GM18498 (cell line): ENCODE measurements at regions not wholly inside any gene's neighbourhood (a gene's known extent, or its start where the extent isn't known, plus 50 kb on each side); places are given as distances from the start of the nearest gene placed in this dataset.
A peak's percentile ranks its signal among the peaks of the same experiment; 100 is the strongest.
"Not testable (repeated sequence)": the region's sequence is repeated elsewhere in the genome, so short reads cannot be mapped to it uniquely, and the experiment has no call there.

Experiments used
- ATAC-seq: cut with Tn5 transposase; IDR thresholded peaks from one replicate; pipeline ENCODE4 v1.9.1; 2021; ENCODE audit warnings: mild to moderate bottlenecking, moderate library complexity; ENCODE audit not compliant: unreplicated experiment

DNA sequence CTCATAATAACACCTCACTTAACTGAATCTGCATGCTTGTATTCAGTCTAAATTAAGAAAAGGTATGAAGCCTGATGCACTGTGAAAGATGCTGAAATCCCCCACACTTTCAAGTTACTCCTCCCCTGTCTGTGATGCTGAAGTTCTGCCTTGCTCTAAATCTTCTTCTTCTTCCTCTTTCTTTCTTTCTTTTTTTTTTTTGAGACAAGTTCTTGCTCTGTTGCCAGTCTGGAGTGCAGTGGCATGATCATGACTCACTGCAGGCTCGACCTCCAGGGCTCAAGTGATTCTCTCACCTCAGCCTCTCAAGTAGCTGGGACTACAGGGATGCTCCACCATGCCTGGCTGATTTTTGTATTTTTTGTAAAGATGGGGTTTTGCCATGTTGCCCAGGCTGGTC, 231.0 kb upstream of the B3GALT2 start:
- no peak for ATAC-seq

DNA sequence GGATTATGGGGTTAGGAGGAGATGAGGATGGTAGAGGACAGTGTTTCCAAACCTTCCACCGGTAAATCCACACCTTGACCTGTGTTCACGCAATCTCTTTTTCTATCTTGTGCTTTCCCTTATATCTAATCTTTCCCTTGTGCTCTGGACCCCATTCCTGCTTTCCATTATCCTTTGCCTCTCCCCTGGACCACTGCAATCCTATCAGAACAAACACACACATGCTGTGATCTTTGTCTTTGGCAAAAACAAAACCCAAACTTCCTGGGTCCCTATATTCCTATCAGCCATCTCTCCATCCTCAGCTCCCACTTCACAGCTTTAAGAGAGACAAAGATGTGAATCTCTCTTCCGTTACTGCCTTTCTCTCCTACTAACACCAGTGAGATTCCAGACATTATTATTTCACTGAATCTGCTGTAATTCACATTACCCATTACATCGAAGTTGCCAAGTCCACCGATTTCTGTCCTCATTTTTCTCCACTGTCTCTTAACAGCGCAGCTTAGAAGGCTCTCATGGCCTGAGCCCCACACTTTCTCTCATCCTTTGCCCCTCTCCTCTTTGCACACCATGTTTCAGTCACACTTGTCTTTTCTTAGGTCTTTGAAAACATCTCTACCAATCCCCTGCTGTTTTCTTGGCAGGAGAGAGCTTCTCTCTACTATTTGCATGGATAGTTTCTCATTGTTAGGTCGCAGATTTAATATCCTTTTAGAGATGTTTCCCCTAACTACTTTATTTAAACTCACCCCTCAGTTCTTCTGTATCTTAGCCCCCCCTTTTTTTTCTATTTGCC, 230.0 kb upstream of the B3GALT2 start:
- no peak for ATAC-seq

DNA sequence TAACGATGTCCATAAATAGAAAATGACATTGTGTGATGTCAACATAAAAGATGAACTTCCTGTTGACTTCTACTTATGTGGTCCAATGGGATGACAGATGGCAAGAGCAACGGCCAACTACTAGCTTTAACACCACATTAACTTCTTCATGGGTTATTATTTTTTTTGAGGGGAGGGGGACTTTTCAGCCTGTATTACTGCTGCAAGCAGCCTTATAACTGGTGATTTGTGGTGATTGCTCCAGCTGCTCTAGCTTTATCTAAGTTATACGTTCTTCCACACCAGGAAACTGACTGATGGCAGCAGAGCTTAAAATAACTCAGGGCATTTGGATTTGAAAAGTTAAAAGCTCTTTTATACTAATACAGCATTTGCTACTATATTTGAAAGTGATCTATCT, 228.8 kb upstream of the B3GALT2 start:
- ATAC-seq, result no peak

DNA sequence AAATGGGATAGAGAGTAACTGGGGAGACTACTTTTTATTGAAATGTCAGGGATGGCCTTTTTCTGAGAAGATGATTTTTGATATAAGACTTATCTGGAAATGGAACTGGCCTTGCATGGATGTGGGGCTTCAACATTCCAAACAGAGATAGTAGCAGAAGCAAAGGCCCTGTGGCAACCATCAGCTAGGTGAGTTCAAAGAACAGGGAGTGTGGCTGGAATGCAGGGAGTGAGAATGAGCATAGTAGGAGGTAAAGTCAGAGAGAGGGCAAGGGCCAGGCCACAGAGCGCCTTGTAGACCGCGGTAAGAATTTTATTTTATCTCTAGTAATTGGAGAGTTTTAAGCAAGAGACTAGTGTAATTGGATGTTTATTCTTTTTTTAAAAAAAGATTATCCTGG, 227.0 kb upstream of the B3GALT2 start:
- ATAC-seq, result no peak

DNA sequence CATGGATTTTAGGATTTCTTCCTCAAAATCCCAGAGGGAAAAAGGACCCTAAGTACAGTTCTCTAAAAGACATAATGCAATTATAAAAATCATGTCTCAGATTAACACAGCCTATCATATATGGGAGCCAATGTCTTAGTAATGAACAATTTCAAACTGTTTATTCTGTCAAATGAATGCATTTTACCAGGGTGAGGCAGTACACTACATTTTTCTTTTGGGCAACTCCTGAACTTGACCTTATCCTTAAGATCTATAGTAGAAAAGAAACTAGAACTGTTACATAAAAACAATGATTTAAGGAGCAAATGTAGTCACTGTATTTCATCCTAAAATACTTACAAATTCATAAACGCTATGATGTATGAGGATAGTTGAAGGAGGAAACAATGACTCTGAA, 226.3 kb upstream of the B3GALT2 start:
- no peak for ATAC-seq

DNA sequence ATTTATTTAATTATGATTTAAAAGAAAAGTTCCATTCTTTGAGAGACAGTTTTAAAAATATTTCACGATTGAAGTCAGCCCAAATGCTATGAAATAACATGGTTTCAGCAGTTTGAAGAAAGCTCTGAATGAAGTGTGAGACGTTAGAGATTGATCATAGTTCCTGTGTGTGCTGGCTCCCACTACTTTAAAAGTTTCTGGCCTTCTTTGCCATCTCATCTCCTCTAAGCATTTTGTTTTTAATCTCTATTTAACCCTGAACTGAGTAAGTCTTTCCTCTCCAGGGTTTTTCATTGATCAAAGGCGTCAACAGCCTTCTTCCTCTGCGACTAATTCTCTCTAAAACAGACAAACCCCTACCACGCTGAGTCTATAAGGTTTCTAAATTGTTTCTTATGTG, 225.3 kb upstream of the B3GALT2 start:
- ATAC-seq, result no peak

DNA sequence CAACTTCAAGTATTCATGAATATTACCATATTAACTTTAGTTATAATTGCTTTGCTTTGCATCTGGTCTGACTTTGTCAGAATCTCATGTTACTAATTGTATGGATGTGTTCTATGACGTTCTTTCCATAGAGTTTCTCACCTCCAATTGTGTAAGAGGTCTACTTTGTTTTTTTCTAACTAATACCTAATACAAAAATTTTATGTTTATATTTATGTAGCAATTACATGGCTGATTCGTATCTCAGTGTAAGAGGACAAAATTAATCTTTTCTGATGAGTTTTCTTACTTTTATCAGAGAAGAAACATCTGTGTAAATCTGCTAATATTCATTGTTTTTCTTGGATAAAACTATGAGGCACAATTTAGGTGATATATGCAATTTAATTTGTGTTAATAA, 224.8 kb upstream of the B3GALT2 start:
- ATAC-seq, result no peak

DNA sequence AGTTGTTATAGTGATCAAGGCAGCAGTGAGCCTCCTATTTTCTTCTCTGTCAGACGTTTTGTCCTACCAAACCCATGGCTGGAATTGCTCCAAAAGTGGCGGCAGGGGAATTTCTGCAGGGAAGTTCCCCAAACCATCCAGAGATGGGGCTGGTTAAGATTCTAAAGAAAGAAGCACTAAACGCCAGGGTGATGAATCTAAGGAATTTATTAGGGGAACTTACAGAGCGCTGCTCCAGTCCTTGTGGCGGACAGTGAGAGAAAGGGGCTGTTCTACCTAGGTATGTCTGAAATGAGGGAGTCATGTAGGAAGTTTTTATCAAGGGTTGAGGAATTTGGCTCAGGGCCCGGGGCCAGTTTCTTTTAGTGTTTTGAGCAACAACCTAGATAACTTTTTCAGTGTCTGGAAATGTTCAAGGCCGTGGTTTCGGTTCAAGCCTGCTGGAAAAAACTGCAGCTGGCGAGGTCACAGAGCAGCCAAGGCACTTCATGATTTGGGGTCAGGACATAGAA, 222.4 kb upstream of the B3GALT2 start:
- ATAC-seq, result no peak

DNA sequence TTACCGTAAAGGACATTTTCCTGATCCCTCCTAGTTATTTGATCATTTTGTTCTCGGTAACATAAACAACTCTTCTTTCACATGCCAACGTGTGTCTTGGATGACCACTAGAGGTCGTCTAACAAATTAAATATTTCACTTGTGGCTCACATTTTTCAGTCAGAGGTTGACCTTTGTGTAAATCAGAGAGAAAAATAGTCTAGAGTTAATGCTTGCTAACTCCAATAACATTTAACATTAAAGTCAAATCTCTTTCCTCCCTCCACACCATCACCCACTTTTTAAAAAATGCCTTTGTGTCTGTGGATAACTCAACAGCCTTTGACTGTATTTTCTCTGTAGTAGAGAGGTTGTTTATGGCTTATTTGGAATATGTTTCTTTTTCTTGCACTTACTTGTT, 220.5 kb upstream of the B3GALT2 start:
- ATAC-seq, result peak; percentile 75

DNA sequence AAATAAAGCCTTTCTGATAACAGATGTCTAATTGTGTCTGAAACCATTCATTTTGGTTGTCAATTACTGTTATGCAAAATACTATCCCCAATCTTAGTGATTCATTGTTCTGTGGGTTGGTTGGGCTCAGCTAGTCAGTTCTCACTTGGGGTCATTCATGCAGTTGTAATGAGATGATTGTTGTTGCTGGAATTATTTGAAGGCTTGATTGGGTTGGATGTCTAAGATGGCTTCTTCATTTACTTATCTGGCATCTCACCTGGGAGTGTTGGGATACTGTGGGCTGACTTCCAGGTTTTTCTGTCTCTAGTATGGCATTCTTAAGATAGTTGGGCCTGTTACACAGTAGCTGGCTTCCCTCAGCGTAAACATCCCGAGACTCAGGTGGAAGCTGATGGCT, 217.8 kb upstream of the B3GALT2 start:
- ATAC-seq, result no peak

DNA sequence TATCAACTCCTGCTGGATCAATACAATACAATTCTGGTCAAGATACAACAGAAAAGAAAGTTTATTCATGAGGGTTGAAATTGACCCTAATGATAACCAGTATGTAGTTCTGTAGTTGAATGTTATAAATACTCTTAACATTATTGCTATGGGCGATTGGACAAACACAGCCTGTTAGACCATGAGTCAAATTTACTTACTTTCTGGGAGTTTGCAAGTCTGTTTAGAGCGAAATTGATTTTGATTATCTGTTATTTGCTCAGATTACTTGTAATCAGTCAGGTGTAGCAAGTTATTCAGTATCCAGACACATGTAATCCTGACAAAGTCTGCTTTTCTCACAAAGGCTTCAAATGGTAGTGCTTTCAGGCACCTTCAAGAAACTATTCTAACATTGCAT, 216.6 kb upstream of the B3GALT2 start:
- no peak for ATAC-seq

DNA sequence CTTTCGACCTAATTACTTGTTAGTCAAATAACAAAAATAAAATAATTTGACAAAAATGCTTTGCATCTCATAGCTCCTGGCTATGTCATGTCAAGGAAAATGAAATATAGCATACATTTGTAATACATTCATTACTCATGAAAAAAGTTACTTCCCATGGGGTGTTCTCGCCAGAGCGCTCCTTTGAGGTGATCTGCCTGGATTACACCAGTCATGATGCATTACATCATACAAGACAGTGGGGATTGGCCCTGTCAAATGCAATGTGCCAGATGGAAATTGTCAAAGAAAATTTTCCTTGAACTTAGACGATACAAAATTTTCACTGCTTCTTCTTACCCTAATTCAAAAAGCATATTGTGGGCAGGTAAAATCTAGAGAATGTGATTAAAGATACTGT, 215.6 kb upstream of the B3GALT2 start:
- ATAC-seq, result no peak

DNA sequence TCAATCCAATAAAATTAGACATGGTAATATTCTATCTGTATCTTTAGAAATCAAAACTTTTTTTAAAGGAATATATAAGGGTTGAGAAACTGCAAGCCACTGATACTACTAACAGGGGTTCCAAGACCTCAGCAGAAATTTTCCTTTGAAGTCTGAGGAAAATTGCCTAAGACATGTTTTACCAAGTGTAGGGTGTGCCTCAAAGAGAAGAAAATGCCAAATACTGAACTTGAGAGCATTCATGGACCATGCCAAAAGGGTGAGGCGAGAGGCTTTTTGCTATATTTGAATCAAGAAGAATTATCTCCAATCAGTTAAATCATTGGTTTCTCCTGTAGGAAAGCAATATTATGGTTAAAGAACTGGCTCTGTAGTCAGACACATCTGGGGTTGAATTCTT, 207.9 kb upstream of the B3GALT2 start:
- ATAC-seq, result no peak

DNA sequence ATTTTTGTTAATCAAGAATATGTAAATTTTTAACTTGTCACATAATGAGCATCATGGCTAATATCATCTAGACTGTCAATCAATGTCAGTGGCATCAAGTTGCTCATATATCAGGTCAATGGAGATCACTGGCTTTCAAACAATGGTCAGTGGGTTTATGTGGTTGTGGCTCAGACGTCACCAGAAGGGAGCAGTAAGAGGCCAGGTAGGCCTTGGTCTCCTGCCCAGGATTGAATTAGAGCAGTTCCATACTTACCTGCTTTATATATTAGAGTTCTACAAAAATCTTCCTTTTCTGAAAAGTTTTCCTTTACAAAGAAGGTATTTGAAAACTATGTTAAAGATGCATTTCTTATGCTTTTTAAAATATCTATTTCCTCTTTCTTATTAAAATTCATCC, 206.3 kb upstream of the B3GALT2 start:
- ATAC-seq, result no peak

DNA sequence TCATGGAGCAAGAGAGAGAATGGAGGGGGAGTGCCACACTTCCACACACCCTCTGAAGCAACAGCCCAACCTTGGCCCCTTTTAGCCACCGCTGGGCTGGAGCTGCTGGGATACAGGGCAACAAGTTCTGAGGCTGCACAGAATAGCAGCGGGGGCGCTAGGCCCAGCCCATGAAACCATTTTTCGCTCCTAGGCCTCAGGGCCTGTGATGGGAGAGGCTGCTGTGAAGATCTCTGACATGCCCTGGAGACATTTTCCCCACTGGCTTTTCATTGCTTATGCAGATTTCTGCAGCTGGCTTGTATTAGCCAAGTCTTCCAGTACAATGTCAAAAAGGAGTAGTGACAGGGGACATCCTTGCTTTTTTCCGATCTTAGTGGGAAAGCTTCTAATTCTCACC, 202.3 kb upstream of the B3GALT2 start:
- no peak for ATAC-seq

DNA sequence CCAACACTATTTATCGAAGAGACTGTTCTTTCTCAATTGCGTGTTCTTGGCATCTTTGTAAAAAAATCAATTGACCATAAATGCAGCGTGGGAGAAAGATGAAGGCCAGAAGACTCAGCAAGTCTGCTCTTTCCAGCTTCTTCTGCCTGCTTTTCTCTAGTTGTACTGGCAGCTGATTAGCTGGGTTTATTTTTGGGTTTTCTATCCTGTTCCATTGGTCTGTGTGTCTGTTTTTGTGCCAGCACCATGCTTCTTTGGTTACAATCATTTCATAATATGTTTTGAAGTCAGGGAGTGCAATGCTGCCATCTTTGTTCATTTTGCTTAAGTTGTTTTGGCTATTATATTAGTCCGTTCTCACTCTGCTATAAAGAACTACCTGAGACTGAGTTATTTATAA, 201.8 kb upstream of the B3GALT2 start:
- no peak for ATAC-seq

DNA sequence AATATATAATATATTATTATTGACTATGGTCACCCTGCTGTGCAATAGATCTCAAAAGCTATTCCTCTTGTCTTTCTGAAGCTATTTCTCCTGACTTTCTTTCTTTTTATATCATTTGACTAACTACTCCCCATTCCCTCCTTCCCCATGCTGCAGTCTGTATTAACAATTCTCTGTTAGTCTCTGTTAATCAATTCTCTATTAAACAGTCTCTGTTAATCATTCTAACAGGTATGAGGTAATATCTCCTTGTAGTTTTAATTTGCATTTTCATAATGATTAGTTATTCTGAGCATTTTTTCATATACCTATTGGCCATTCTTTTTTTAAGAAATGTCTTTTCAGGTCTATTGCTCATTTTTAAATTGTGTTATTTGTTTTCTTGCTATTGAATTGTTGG, 201.0 kb upstream of the B3GALT2 start:
- ATAC-seq, result no peak

DNA sequence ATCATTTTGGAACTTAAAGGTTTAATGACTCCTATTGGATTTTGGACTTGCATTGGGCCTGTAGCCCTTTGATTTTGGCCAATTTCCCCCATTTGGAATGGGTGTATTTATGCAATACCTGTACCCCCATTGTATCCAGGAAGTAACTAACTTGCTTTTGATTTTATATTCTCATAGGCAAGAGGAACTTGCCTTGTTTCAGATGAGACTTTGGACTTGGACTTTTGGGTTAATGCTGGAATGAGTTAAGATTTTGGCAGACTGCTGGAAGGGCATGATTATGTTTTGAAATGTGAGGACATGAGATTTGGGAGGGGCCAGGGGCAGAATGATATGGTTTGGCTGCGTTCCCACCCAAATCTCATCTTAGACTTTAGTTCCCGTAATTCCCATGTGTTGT, 192.0 kb upstream of the B3GALT2 start:
- ATAC-seq, result not testable (repeated sequence)

DNA sequence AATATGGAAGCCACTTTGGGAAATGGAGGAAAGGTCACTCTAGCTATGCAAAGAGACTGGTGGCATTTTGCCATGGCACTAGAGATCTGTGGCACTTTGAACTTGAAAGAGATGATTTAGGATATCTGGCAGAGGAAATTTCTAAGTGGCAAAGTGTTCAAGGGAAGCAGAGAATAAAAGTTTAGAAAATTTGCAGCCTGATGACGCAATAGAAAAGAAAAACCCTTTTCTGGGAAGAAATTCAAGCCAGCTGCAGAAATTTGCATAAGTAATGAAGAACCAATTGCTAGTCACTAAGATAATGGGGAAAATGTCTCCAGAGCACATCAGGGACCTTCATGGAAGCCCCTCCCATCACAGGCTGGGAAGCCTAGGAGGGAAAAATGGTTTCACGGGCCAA, 191.1 kb upstream of the B3GALT2 start:
- no peak for ATAC-seq

DNA sequence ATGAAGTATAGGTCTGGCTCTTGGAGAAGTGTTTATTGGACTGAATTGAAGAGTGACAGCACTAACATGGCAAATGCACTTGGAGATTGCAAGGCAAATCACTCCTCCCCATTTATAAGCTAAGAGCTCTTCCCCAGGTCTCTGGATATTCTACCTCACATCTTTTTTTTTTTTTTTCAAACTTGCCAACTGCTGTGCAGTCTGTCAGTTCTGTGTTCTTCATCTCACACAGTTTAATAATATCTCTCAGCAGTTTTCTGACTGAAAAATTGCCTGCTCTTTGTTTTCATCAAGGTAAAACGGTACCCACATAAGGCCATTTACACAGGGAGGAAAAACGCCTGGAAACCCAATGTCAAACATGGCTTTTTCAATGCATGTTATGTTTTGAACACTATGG, 186.1 kb upstream of the B3GALT2 start:
- ATAC-seq, result no peak

DNA sequence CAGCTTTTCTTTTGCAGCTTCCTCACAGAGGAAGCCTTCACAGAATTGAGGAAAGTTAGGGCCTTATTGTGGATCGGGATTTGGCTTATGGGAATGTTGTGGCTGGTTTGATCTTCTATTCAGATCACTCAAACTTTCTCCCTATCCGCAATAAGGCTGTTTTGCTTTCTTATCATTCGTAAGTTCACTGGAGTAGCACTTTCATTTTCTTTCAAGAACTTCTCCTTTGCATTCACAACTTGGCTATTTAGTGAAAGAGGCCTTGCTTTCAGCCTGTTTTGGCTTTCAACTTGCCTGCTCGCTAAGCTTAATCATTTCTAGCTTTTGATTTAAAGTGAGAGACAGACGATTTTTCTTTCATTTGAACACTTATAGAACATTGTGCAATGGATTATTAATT, 181.9 kb upstream of the B3GALT2 start:
- peak; percentile 87 for ATAC-seq

DNA sequence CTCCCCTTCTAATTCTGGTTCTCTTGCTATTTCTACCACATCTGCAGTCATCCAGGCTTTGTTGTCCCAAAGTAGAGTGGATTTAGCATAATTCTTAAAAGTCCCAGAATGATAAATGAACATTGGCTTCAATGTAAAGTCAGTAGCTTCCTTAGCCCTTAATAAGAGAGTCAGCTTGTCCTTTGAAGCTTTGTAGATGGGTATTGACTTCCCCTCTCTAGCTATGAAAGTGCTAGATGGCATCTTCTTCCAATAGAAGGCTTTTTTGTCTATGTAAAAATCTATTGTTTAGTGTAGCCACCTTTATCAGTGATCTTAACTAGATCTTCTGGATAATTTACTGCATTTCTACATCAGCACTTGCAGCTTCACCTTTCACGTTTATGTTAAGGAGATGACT, 181.4 kb upstream of the B3GALT2 start:
- peak; percentile 34 for ATAC-seq
